DND-41 (cell line): ENCODE measurements at regions not wholly inside any gene's neighbourhood (a gene's known extent, or its start where the extent isn't known, plus 50 kb on each side); places are given as distances from the start of the nearest gene placed in this dataset.

Experiments
- ATAC-seq: fragments of 200-7000 bp; cut with Tn5 transposase; 3 replicates; pipeline ENCODE4 v1.9.1; 2021; ENCODE audit warnings: low read depth; ENCODE audit not compliant: insufficient read depth
- DNase-seq: peaks from one replicate; pipeline ENCODE4 v3.0.0-alpha.2; 2020
- H2AFZ ChIP-seq: 2 replicates; pipeline ENCODE4 v1.6.0; 2012; ENCODE audit warnings: low read depth, low read length
- H3K27ac ChIP-seq: 2 replicates; pipeline ENCODE4 v1.5.1; 2012; ENCODE audit warnings: low read length, inconsistent platforms
- H3K27me3 ChIP-seq: fragments of 200-600 bp; sonication (generic); 2 replicates; pipeline ENCODE4 v1.6.0; 2012; ENCODE audit warnings: low read length, mild to moderate bottlenecking, inconsistent platforms; ENCODE audit not compliant: insufficient read depth, poor library complexity
- H3K36me3 ChIP-seq: 2 replicates; pipeline ENCODE4 v1.5.1; 2012; ENCODE audit warnings: low read length, inconsistent platforms; ENCODE audit not compliant: insufficient read depth
- H3K4me1 ChIP-seq: 2 replicates; pipeline ENCODE4 v1.5.1; 2012; ENCODE audit warnings: mild to moderate bottlenecking, low read length; ENCODE audit not compliant: insufficient read depth
- H3K4me2 ChIP-seq: 2 replicates; pipeline ENCODE4 v1.6.0; 2012; ENCODE audit warnings: mild to moderate bottlenecking, moderate library complexity, low read length, inconsistent platforms; ENCODE audit not compliant: insufficient read depth
- H3K4me3 ChIP-seq, 2 experiments: fragments of 200-600 bp in 1 of 2; shearing (Covaris generic) in 1 of 2; 2 replicates each; pipeline ENCODE4 v1.5.1; 2012 to 2016; ENCODE audit warnings: inconsistent platforms in 2 of 2, low read length in 2 of 2, mild to moderate bottlenecking in 2 of 2, low read depth in 1 of 2, moderate library complexity in 1 of 2
- H3K79me2 ChIP-seq: 2 replicates; pipeline ENCODE4 v1.6.0; 2012; ENCODE audit warnings: low read length, inconsistent platforms; ENCODE audit not compliant: insufficient read depth
- H3K9ac ChIP-seq: 2 replicates; pipeline ENCODE4 v1.6.0; 2012; ENCODE audit warnings: low read depth, mild to moderate bottlenecking, inconsistent platforms, low read length, moderate library complexity
- H3K9me3 ChIP-seq: 2 replicates; pipeline ENCODE4 v1.5.1; 2012; ENCODE audit warnings: low read length, moderate library complexity, mild to moderate bottlenecking, inconsistent platforms; ENCODE audit not compliant: insufficient read depth, severe bottlenecking
- H4K20me1 ChIP-seq: 2 replicates; pipeline ENCODE4 v1.6.0; 2012; ENCODE audit warnings: low read length; ENCODE audit not compliant: insufficient read depth
- EZH2 ChIP-seq: IDR thresholded peaks from 3 replicates; pipeline ENCODE4 v1.6.1; 2012; ENCODE audit warnings: borderline replicate concordance, low read depth, mild to moderate bottlenecking, moderate library complexity, low read length, inconsistent platforms; ENCODE audit not compliant: severe bottlenecking
- TF ChIP-seq, protein P1 (sequence below): IDR thresholded peaks from 2 replicates; pipeline ENCODE4 v1.5.1; 2012; ENCODE audit warnings: borderline replicate concordance, low read length, moderate library complexity, mild to moderate bottlenecking; ENCODE audit not compliant: poor library complexity, severe bottlenecking; ENCODE audit errors: extremely low read depth

- Histone ChIP-seq H3K36me3 (no peaks in the 10 kb centered on the region), H3K4me1 (no peaks in the 10 kb centered on the region), H3K27me3 (no peaks in the 10 kb centered on the region), H3K4me2 (no peak overlapping the region), H4K20me1 (no peaks in the 10 kb centered on the region), H2AFZ (no peak overlapping the region), H3K9ac (no peak overlapping the region), H3K79me2 (no peaks in the 10 kb centered on the region), H3K9me3 (no peaks in the 10 kb centered on the region), H3K27ac (no peak overlapping the region), H3K4me3 (no peak overlapping the region)
- TF ChIP-seq EZH2: no peak
- TF ChIP-seq, protein P1, sequence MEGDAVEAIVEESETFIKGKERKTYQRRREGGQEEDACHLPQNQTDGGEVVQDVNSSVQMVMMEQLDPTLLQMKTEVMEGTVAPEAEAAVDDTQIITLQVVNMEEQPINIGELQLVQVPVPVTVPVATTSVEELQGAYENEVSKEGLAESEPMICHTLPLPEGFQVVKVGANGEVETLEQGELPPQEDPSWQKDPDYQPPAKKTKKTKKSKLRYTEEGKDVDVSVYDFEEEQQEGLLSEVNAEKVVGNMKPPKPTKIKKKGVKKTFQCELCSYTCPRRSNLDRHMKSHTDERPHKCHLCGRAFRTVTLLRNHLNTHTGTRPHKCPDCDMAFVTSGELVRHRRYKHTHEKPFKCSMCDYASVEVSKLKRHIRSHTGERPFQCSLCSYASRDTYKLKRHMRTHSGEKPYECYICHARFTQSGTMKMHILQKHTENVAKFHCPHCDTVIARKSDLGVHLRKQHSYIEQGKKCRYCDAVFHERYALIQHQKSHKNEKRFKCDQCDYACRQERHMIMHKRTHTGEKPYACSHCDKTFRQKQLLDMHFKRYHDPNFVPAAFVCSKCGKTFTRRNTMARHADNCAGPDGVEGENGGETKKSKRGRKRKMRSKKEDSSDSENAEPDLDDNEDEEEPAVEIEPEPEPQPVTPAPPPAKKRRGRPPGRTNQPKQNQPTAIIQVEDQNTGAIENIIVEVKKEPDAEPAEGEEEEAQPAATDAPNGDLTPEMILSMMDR: no peak
- no peak for ATAC-seq
- no peak for DNase-seq
Observed at GRCh38 chr12:59142183-59142790, 222.0 kb upstream of the LRIG3 start.

GRCh38 chr12:59134750-59135149 lies 214.4 kb upstream of the LRIG3 start:
- ATAC-seq: no peak
- no peaks in the 10 kb centered on the region for H3K36me3 ChIP-seq

DNA sequence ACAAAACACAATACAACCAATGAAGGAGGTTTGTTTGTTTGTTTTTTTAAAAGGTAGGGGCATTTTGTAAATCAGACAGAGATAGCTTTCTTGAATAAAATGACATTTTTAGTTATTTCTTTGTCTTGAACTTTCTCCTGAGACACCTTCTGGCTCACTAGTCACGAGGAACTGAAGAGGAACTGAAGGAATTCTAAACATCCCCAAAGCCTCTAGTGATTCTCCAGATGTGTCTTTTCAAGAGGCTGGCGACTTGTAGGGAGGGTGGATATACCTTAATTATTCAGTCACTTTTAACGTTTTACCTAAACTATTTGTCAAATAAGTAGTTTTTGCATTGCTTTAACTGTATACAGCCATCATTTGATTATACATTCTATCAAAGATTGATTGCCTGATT lies 211.2 kb upstream of the LRIG3 start:
- Histone ChIP-seq H3K27me3 (no peaks in the 10 kb centered on the region), H2AFZ (no peak overlapping the region), H3K4me3 (no peak overlapping the region), H3K4me2 (no peak overlapping the region), H3K9ac (no peak overlapping the region), H4K20me1 (no peaks in the 10 kb centered on the region), H3K36me3 (no peaks in the 10 kb centered on the region), H3K27ac (no peak overlapping the region), H3K4me1 (no peaks in the 10 kb centered on the region), H3K9me3 (no peaks in the 10 kb centered on the region), H3K79me2 (no peaks in the 10 kb centered on the region)
- TF ChIP-seq, protein P1: no peak
- ATAC-seq (no peak), DNase-seq (no peak)

More at GRCh38 chr12:59134750-59135149, 214.4 kb upstream of the LRIG3 start:
- H3K27me3 ChIP-seq: no peaks in the 10 kb centered on the region
- H4K20me1 ChIP-seq: no peaks in the 10 kb centered on the region
- no peak overlapping the region for H3K9ac ChIP-seq
- no peak overlapping the region for H3K27ac ChIP-seq
- H3K4me1 ChIP-seq: no peaks in the 10 kb centered on the region
- no peak overlapping the region for H2AFZ ChIP-seq
- no peak for DNase-seq
- H3K79me2 ChIP-seq: no peaks in the 10 kb centered on the region
- TF ChIP-seq EZH2: no peak
- TF ChIP-seq, protein P1: no peak
- no peak overlapping the region for H3K4me3 ChIP-seq
- no peaks in the 10 kb centered on the region for H3K9me3 ChIP-seq
- no peak overlapping the region for H3K4me2 ChIP-seq

GRCh38 chr12:59122784-59123183 lies 202.5 kb upstream of the LRIG3 start:
- H3K4me3 ChIP-seq: no peak overlapping the region
- no peaks in the 10 kb centered on the region for H3K9me3 ChIP-seq
- H3K27ac ChIP-seq: no peak overlapping the region
- H3K4me1 ChIP-seq: no peaks in the 10 kb centered on the region
- TF ChIP-seq EZH2: no peak
- TF ChIP-seq, protein P1: no peak
- H3K27me3 ChIP-seq: no peaks in the 10 kb centered on the region
- no peak overlapping the region for H2AFZ ChIP-seq
- DNase-seq (no peak), ATAC-seq (no peak)
- no peaks in the 10 kb centered on the region for H4K20me1 ChIP-seq
- no peaks in the 10 kb centered on the region for H3K79me2 ChIP-seq
- H3K4me2 ChIP-seq: no peak overlapping the region
- no peak overlapping the region for H3K9ac ChIP-seq
- no peaks in the 10 kb centered on the region for H3K36me3 ChIP-seq
